Stimulated activated CD8-positive, alpha-beta memory T cell treated with anti-CD3 and anti-CD28 coated beads, Interleukin-7, amount 100 ng/mL, for 48 hours (primary cell): ENCODE measurements at regions not wholly inside any gene's neighbourhood (a gene's known extent, or its start where the extent isn't known, plus 50 kb on each side); places are given as distances from the start of the nearest gene placed in this dataset.

Experiments used
- DNase-seq, 2 donors: peaks; one replicate each; pipeline ENCODE4 v3.0.0-alpha.2; 2020; ENCODE audit warnings: low read depth in 1 of 2; ENCODE audit errors: extremely low read depth in 1 of 2

- DNase-seq, result no peak
Observed at GRCh38 chr18:66694852-66695251, 91.0 kb upstream of the CDH19 start.

GRCh38 chr18:66687635-66688034, 83.7 kb upstream of the CDH19 start:
- DNase-seq, result no peak

DNA sequence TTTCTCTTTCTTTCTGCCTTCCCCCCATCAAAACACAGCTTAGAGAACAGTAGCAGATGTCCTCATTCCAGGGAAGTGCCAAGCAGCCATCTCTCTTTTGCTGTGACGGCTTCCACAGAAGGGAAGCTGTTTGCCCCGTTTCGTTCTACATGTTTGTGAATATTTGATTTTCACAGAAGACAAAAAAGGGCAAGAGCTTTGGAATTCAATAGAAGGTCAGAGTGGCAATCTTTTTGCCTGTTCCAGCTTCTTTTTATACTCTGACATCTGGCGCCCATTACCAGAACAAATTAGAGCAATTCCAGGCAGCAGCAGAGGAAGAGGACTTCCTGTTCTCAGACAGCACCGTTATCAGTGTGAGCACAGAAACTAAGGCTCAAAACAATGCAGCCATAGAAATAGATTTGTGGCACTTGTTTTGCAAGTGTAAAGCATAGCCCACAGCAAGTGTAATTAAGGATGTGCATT, 79.0 kb upstream of the CDH19 start:
- DNase-seq, result no peak

GRCh38 chr18:66676699-66677098, 72.8 kb upstream of the CDH19 start:
- DNase-seq, result no peak

DNA sequence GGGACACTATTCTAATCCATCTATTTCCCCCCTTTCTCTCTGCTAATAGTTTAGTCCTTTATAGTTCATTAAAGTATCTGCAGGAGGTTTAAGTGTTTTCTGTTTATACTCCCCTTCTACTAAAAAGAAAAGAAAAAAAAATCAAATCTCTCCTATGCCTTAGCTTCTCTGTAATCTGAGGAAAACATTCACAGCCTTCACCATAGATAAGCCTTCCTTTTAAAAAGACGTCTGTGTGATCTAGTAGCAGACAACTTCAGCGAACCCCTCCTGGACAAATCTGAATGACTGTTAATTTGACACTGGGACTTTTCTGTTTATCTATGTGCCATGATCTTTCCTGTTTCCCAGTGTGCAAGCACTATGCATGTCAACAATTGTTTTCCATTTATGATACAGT, 70.4 kb upstream of the CDH19 start:
- no peak for DNase-seq

DNA sequence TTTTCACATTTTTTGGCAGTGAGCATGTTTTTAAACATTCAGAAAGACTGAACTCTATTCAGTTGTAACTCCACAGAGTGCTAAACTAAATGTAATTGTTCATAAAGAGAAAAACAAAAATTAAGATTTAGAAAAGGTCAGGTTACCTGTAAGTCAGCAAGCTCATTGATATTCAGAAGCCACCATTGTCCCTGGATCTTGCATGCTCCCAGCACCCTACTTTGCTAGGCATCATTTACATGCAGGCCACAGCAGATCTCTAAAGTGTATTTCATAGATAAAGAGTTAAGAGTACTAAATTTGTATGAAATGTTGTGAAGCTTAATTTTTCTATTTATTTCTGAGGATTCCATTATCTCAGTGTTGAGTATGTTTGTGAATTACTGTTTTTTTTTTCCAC, 64.8 kb upstream of the CDH19 start:
- no peak for DNase-seq

DNA sequence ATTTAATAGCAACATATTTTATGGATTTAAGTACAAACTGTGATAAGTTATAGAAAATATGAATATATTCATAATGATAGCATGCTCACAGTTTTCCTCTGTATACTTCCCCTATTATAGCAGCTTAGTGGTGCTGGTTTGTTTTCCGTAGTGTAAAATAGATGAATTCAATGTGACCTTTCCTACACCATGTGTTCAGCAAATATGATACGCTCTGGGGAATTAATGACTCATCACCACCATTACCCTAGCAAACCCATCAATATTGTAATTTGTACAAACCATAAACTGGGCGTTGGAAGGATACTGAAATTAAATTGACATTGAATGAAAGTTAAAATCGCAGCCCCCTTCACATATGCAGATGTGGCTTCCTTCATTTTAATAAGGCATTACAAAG, 58.7 kb upstream of the CDH19 start:
- no peak for DNase-seq

- DNase-seq, result no peak
Observed at GRCh38 chr18:66655407-66655806, 51.5 kb upstream of the CDH19 start.
